Esophagus squamous epithelium (tissue), 4 donors: ENCODE measurements at regions not wholly inside any gene's neighbourhood (a gene's known extent, or its start where the extent isn't known, plus 50 kb on each side); places are given as distances from the start of the nearest gene placed in this dataset.

Experiments used
- CTCF ChIP-seq, 6 experiments: fragments of 450-650 bp in 4 of 6; fragments of 200-600 bp in 2 of 6; sonication (generic) in 2 of 6; IDR thresholded peaks; one replicate each; pipeline ENCODE4 v1.5.1; 2016 to 2019; ENCODE audit warnings: antibody characterized with exemption in 6 of 6, mild to moderate bottlenecking in 4 of 6, moderate library complexity in 4 of 6
- POLR2A ChIP-seq, 4 donors: fragments of 450-650 bp; IDR thresholded peaks; one replicate each; pipeline ENCODE4 v1.6.1; 2017; ENCODE audit warnings: antibody characterized with exemption in 4 of 4, mild to moderate bottlenecking in 4 of 4, moderate library complexity in 3 of 4

DNA sequence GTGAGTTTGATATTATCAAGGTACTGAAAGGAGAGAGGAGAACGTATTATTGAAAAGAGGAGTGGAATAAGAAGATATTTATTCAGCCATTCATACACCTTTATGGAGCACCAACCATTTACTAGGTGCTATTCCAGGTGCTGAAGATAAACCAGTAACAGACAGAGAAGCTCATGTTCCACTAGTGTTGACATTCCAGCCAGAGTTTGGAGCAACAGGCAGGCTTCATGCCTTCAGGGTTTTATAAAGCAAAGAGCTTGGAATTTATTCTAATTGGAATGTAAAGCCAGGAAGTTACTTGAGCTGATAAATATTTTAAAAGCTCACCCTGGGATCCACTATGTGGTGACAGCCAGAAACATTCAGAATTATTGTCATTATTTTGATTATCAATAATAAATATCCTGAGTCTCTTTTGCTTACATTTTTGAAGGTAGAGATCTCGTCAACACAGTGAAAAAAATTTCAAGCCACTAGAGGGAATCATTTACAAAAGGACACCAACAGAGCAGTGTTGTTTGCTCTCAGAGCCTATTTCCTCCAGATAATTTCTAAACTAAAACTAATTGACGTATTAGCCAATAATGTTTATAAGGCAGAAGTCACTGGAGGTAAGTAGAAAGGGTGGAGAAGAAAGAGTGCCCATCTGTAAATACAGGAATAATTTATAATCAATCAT is 172.0 kb downstream of the KCNA4 start:
- TF ChIP-seq CTCF (IDR thresholded peaks at IDR 0.05) = no peak
- no peak for TF ChIP-seq POLR2A (IDR thresholded peaks at IDR 0.05)
